ENCODE measurements at regions not wholly inside any gene's neighbourhood (a gene's known extent, or its start where the extent isn't known, plus 50 kb on each side); places are given as distances from the start of the nearest gene placed in this dataset.

DNA sequence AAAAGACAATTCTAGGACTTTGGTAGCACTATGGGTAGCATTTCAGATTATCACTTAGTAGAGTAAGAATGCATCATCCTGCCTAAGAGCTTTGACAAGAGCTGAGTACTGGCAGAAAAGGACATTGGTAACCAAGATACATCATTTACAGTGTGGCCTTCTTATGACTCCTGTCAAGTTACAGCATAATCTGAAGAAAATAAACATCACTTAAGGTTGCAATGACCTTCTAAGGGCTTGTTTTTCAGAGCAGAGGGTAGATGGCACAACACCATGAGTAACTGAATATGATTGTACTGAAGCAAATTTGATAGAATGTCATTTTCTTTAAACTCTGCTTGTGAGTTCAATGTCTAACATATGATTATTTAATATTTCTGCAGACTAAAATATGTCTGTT, 822.6 kb downstream of the TBC1D32 start:
- H2BK20ac ChIP-seq (ENCODE audit: low read depth, low read length) = no peak overlapping the region
- H3K4ac ChIP-seq (ENCODE audit: low read depth, low read length) = no peak overlapping the region
- peaks cover 5% of the 10 kb centered on the region for H3K9me3 ChIP-seq (ENCODE audit: control insufficient read depth, insufficient read depth, low read length)
- H3K23ac ChIP-seq (ENCODE audit: low read depth, low read length) = no peak overlapping the region
- H3K18ac ChIP-seq (ENCODE audit: low read depth, low read length) = no peak overlapping the region
- no peak overlapping the region for H2BK15ac ChIP-seq (ENCODE audit: low read depth, low read length)
- no peaks in the 10 kb centered on the region for H3K36me3 ChIP-seq (ENCODE audit: control insufficient read depth, insufficient read depth, low read length)
- H3K79me1 ChIP-seq (ENCODE audit: low read depth in 1 of 2, low read length in 2 of 2) = no peaks in the 10 kb centered on the region
- no peak overlapping the region for H2BK120ac ChIP-seq (ENCODE audit: low read depth, low read length)
- dilution Hi-C loops (cut with HindIII; ENCODE audit: low sequenced_read_pairs, unreplicated experiment) (no loop called here), in situ Hi-C loops (cut with MboI; ENCODE audit: low sequenced_read_pairs) (no loop called here), intact Hi-C loops (cut with micrococcal nuclease) (no loop called here)
- DNase-seq = no peak
- H2BK5ac ChIP-seq (ENCODE audit: low read depth, low read length, poor library complexity, severe bottlenecking) = no peak overlapping the region
- no peak overlapping the region for H3K4me3 ChIP-seq (ENCODE audit: insufficient read depth, low read depth, low read length)
- no peak overlapping the region for H3K4me2 ChIP-seq (ENCODE audit: low read depth, low read length)
- H3K27me3 ChIP-seq (ENCODE audit: control insufficient read depth, insufficient read depth, low read length) = no peaks in the 10 kb centered on the region
- ChIA-PET POLR2A (ENCODE audit: unreplicated experiment) (no interaction called here), CTCF (no interaction called here)
- no peaks in the 10 kb centered on the region for H4K20me1 ChIP-seq (ENCODE audit: insufficient read depth, low read length)
- H4K5ac ChIP-seq (ENCODE audit: low read depth, low read length) = no peak overlapping the region
- H3K56ac ChIP-seq (ENCODE audit: extremely low read depth, insufficient read depth, low read length) = no peak overlapping the region
- no peak overlapping the region for H3K9ac ChIP-seq (ENCODE audit: low read depth, low read length)
- H2AK5ac ChIP-seq (ENCODE audit: low read depth, low read length) = no peak overlapping the region
- TF ChIP-seq CEBPB (IDR thresholded peaks at IDR 0.05; ENCODE audit: low read depth, low read length) (no peak), NFE2L2 (IDR thresholded peaks at IDR 0.05; ENCODE audit: low read depth, low read length) (no peak), RFX5 (IDR thresholded peaks at IDR 0.05; ENCODE audit: low read depth, low read length) (no peak), MXI1 (IDR thresholded peaks at IDR 0.05; ENCODE audit: borderline replicate concordance, low read depth, low read length) (no peak), RAD21 (IDR thresholded peaks at IDR 0.05; ENCODE audit: low read length) (no peak), MAFK (IDR thresholded peaks at IDR 0.05; ENCODE audit: low read depth, low read length) (no peak), BHLHE40 (IDR thresholded peaks at IDR 0.05; ENCODE audit: low read depth, low read length) (no peak), FOS (IDR thresholded peaks at IDR 0.05; ENCODE audit: low read depth, low read length) (no peak), RCOR1 (IDR thresholded peaks at IDR 0.05; ENCODE audit: insufficient replicate concordance, low read length) (no peak), ELK1 (IDR thresholded peaks at IDR 0.05; ENCODE audit: borderline replicate concordance, low read depth, low read length) (no peak), SMC3 (IDR thresholded peaks at IDR 0.05; ENCODE audit: low read depth, low read length) (no peak), POLR2A (IDR thresholded peaks at IDR 0.05; ENCODE audit: low read depth, low read length) (no peak)
- TF ChIP-seq, protein P1, sequence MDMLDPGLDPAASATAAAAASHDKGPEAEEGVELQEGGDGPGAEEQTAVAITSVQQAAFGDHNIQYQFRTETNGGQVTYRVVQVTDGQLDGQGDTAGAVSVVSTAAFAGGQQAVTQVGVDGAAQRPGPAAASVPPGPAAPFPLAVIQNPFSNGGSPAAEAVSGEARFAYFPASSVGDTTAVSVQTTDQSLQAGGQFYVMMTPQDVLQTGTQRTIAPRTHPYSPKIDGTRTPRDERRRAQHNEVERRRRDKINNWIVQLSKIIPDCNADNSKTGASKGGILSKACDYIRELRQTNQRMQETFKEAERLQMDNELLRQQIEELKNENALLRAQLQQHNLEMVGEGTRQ (IDR thresholded peaks at IDR 0.05; ENCODE audit: low read depth, low read length) = no peak
- H3K14ac ChIP-seq (replicated peaks; ENCODE audit: low read depth, low read length) = no peak overlapping the region
- BruUV-seq (replicated peaks) = no TSS peak
- no peak for ATAC-seq (ENCODE audit: low read depth)
- no peak overlapping the region for H4K8ac ChIP-seq (ENCODE audit: low read depth in 2 of 2, low read length in 2 of 2)
- H2AFZ ChIP-seq (replicated peaks; ENCODE audit: low read length, poor library complexity) = no peak overlapping the region
- H4K91ac ChIP-seq (ENCODE audit: insufficient read depth, low read depth, low read length) = no peak overlapping the region
- H3K9me1 ChIP-seq (ENCODE audit: insufficient read depth, low read length) = no peaks in the 10 kb centered on the region
- no peak overlapping the region for H3K27ac ChIP-seq (ENCODE audit: insufficient read depth, low read length)
- H2AK9ac ChIP-seq (replicated peaks; ENCODE audit: low read depth, low read length, poor library complexity) = no peak overlapping the region
- H3K4me1 ChIP-seq (ENCODE audit: control insufficient read depth, insufficient read depth, low read length) = no peaks in the 10 kb centered on the region

All from IMR-90 (cell line).